ENCODE measurements at regions not wholly inside any gene's neighbourhood (a gene's known extent, or its start where the extent isn't known, plus 50 kb on each side); places are given as distances from the start of the nearest gene placed in this dataset.
A peak's percentile ranks its signal among the peaks of the same experiment; 100 is the strongest.
"Not testable (repeated sequence)": the region's sequence is repeated elsewhere in the genome, so short reads cannot be mapped to it uniquely, and the experiment has no call there.

GRCh38 chr2:173550143-173550542 is 195.5 kb downstream of the CDCA7 start:
- DNase-seq (ENCODE audit: low read depth) = no peak

- DNase-seq (ENCODE audit: low read depth) = no peak
Observed at GRCh38 chr2:173552531-173552930, 197.9 kb downstream of the CDCA7 start.

GRCh38 chr2:173553593-173553992 is 198.9 kb downstream of the CDCA7 start:
- no peak for DNase-seq (ENCODE audit: low read depth)

- DNase-seq (ENCODE audit: low read depth) = no peak
Observed at GRCh38 chr2:173555833-173556232, 201.2 kb downstream of the CDCA7 start.

DNA sequence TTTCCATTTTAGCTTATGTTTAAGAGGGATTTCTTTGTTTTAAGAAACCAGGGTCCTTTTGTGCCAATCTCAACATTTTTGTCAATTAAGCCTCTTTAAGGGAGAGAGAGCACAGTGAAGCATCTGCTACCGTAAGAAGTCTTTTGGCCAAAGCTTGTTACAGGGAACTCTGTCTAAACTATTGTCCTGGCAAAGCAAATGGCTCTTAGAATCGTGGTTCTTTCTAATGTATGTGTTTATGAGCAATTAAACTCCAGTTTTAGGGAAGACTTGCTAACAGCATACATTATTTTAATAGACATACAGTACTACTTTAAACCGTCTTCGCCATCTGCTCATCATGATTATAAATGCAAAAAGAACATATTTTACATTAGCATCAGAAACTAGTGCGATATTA is 202.1 kb downstream of the CDCA7 start:
- DNase-seq (ENCODE audit: low read depth) = no peak

DNA sequence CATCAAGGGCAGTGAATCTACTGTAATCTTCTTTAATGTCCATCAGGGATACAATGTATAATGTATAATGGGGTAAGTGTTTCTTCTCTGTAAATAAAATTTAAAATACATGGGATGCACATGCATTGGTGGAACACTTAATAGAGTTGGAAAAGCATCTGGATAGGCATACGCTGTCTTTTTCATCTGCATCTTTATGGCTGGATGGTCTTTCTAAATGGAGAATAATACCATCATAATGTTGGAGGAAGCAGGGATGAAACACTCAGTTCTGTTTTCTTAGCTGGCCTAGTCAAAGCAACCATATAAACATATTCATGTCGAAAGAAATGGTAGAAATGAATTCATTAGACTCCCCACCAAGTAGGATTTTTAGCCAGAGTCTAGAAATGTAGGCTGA is 202.8 kb downstream of the CDCA7 start:
- no peak for DNase-seq (ENCODE audit: low read depth)

DNA sequence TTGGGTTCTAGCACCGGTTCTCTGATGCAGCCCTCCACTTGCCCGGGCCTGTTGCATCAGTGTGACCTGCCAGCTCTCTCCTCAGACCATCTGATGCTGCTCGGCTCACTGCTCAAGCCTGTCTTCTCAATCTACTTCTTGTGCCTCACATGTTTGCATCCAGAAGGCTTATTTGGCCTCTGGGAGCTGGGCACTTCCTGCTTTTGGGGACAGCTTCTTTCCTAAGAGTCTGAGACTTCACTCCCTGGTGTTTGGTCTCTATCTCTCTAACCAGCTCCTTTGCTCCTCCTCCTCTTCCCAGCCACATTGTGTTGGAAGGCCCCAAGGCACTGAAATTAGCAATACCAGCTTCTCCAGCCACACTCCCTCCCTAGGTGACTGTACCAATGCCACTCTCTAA is 212.8 kb downstream of the CDCA7 start:
- DNase-seq (ENCODE audit: low read depth) = no peak

DNA sequence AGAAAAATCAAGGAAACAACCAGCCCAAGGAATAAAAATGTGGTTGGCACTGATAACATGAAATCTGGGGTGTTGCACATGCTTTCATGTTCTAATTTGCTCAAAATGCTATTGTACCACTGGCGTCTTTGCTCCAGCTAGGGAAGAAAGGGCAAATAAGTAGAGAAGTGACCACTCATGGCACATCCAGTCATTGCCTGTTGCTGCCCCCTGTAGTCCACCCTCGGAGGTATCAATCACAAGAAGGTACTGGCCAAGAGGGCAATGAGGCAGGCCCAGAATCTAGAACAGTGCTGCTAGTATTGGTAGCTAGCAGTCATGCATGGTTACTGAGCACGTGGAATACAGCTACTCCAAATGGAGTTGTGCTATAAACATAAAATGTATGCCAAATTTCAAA is 213.4 kb downstream of the CDCA7 start:
- no peak for DNase-seq (ENCODE audit: low read depth)

DNA sequence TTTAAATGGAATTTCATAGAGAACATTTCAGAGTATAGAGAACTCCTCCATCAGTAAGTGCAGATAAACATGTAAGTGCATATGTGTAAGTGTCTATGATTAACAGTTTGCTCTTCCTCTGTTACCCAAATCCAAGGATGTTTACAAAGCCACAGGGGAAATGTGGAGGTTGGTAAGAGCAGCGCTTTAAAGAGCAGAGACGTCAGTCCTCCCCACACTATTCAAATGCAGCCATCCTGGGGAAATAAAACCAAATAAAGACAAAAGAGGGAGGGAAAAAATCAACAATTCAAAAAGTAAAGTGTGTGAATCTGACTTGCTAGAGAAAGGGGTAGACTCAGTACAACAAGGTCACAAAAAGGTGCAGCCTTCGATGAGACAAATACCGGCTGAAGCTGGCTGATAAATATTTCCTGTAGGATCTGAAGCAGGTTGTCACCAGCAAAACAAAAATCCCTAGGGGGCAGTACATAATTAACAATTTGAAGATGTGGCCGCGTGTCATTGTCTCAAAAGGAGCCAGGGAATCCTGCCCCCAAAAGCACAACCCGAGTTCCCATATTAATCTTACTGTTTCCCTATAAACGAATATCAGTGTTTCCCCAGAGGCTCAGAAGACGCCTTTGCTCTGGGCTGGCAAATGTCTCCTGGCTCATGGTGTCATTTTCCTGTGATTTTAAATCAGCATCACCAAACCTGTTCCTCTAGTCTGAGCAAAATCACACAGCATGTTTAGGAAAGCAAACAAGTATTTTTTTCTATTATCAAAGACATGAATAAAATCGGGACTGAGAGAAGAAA is 216.5 kb downstream of the CDCA7 start:
- peak; percentile 17 for DNase-seq (ENCODE audit: low read depth)

- DNase-seq (ENCODE audit: low read depth) = no peak
Observed at GRCh38 chr2:173571887-173572680, 217.4 kb downstream of the CDCA7 start.

DNA sequence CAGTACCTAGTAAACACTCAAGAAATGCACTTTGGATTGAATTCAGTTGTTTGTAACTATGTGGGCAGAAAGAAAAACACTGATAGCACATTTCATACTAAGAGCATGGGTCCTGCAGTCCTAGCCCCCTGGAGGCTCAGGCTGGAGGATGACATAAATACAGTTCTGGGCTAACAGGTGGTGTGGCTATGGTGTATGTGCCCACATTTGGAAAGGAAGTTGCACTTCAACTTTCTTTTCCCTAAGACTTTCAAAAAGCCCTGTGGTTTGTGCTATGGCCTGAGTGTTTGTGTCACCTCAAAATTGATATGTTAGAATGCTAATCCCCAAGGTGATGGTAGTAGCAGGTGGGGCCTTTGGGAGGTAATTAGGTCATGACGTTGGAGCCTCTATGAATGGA is 218.2 kb downstream of the CDCA7 start:
- no peak for DNase-seq (ENCODE audit: low read depth)

DNA sequence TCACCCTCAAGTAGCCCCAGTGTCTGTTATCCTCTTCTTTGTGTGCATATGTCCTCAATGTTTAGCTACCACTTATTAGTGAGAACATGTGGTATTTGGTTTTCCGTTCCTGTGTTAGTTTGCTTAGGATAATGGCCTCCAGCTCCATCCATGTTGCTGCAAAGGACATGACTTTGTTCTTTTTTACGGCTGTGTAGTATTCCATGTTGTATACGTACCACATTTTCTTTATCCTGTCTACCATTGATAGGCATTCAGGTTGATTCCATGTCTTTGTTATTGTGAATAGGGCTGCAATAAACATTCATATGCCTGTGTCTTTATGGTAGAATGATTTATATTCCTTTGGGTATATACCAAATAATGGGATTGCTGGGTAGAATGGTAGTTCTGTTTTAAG is 219.1 kb downstream of the CDCA7 start:
- not testable (repeated sequence) for DNase-seq (ENCODE audit: low read depth)

DNA sequence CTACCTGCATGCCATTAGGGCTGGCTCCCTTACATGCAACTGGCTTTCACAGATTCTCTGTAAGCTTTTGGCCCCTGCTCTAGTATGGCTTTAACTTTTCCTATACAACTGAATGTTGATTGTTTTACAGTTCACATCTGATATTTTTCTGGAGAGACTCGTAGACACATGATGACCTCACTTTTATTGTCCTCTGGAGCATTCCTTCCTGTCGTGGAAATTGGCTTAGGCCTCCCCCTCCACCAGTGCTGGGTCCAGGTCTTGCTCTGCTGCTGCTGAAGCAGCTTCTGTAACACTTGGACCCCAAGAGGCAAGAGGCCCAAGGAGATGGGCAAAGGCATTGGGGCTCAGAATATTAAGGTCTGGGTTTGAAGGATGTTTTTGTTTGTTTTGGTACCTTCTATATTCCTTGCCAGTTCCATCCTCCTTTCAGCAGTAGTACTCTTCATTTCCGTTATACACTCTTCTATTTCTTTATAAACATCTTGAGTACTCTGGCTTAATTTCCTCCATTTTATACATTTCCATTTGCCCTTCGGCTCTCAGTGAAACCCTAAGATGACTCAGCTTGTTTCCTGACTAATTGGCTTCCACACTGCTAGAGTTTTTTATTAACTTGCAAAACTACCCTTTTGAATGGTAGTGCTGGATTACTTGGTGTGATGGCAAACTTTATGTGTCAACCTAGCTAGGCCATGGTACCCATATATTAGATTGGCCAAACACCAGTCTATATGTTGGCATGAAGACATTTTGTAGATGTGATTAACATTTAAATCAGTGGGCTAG is 219.8 kb downstream of the CDCA7 start:
- no peak for DNase-seq (ENCODE audit: low read depth)

DNA sequence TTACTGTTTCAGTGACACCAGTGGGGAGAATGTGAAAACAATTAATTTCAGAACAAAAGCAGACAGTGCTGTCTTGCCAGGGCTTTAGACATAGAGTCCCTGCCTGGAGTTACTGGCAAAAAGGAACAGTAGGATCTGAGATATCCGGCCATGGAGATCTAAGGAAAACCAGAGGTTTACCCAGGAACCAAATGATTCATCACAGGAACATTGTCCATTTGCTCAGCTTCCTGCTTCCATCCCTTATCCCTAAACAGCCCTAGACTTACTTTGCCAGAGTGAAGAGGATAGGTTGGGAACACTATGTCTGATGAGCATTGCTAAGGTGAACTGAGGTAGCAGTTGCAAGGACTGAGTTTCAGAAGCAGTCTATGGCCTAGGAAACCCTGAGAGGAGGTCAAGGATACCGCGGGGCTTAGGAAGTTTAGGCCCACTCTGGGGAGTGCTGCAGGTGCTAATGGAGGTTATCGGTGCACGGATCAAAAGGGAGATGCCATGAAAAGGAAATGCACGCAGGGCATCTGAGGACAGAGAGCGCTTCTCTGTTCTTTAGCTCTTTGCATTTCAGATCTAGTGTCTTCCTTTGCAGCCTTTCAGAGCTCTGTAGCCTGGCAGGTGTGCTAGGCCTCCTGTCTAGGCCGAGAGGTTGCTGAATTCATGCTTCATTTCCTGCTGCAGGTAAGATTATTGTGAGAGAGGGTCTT is 223.9 kb downstream of the CDCA7 start:
- DNase-seq (ENCODE audit: low read depth) = no peak

- DNase-seq (ENCODE audit: low read depth) = no peak
Observed at GRCh38 chr2:173580351-173580750, 225.7 kb downstream of the CDCA7 start.

- DNase-seq (ENCODE audit: low read depth) = no peak
Observed at GRCh38 chr2:173580956-173581355, 226.3 kb downstream of the CDCA7 start.

- no peak for DNase-seq (ENCODE audit: low read depth)
Observed at GRCh38 chr2:173583196-173583595, 228.5 kb downstream of the CDCA7 start.

- no peak for DNase-seq (ENCODE audit: low read depth)
Observed at GRCh38 chr2:173584000-173584399, 229.3 kb downstream of the CDCA7 start.

GRCh38 chr2:173584676-173585458 is 230.2 kb downstream of the CDCA7 start:
- no peak for DNase-seq (ENCODE audit: low read depth)

GRCh38 chr2:173588931-173589369 is 234.3 kb downstream of the CDCA7 start:
- no peak for DNase-seq (ENCODE audit: low read depth)

DNA sequence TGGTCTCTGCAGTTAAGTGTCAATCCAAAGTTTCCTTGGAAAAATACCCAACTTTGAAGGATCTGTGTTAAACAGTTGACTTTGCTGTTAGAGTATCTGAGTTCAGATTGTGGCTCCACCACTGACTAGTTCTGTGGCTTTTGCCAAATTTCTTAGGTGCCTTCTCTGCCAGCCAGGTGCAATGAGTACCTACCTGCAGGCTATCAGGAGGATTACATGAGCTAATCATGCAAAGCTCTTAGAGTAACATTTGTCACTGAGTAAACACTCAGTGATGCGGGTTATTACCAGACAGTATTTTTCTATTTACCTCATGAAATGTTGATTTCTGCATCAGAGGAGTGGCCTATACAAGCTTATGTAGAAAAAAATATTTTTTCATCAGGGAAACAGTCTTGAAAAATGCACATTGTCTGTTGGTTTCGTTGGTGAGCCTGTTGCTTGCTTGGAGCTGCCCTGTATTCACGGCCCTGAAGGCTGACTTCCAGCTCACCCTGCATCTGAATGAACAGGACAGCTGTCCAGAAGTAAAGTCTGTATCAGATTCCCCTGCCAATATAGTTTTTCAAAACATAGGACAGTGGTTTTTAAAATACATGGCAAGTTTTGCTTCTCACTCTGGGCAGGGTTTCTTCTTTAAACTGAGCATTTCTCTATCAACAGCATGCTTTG is 235.1 kb downstream of the CDCA7 start:
- DNase-seq (ENCODE audit: low read depth) = no peak

Measured in amniotic epithelial cell (primary cell).